Glutamatergic neuron (in vitro differentiated cells): ENCODE measurements at regions not wholly inside any gene's neighbourhood (a gene's known extent, or its start where the extent isn't known, plus 50 kb on each side); places are given as distances from the start of the nearest gene placed in this dataset.

Experiments
- DNase-seq: peaks from one replicate; pipeline ENCODE4 v3.0.0; 2022
- H3K27ac Mint-ChIP-seq: one replicate; pipeline ENCODE4 v1.8.0; 2020; ENCODE audit warnings: mild to moderate bottlenecking, mixed read lengths, inconsistent platforms; ENCODE audit not compliant: unreplicated experiment
- H3K27me3 Mint-ChIP-seq: one replicate; pipeline ENCODE4 v1.8.0; 2020; ENCODE audit warnings: mild to moderate bottlenecking, moderate library complexity, mixed read lengths, inconsistent platforms; ENCODE audit not compliant: unreplicated experiment
- H3K36me3 Mint-ChIP-seq: one replicate; pipeline ENCODE4 v1.8.0; 2020; ENCODE audit warnings: mild to moderate bottlenecking, mixed read lengths, inconsistent platforms; ENCODE audit not compliant: unreplicated experiment
- H3K4me1 Mint-ChIP-seq: one replicate; pipeline ENCODE4 v1.8.0; 2020; ENCODE audit warnings: mild to moderate bottlenecking, low read depth, mixed read lengths, inconsistent platforms; ENCODE audit not compliant: unreplicated experiment
- H3K4me3 Mint-ChIP-seq: one replicate; pipeline ENCODE4 v1.8.0; 2020; ENCODE audit warnings: mild to moderate bottlenecking, mixed read lengths, inconsistent platforms; ENCODE audit not compliant: unreplicated experiment
- H3K9me3 Mint-ChIP-seq: one replicate; pipeline ENCODE4 v1.8.0; 2020; ENCODE audit warnings: mild to moderate bottlenecking, moderate library complexity, mixed read lengths, inconsistent platforms; ENCODE audit not compliant: unreplicated experiment
- TF ChIP-seq, protein P1 (sequence below): fragments of 200-600 bp; sonication (generic); IDR thresholded peaks from one replicate; pipeline ENCODE4 v1.5.0; 2021; ENCODE audit not compliant: partially characterized antibody, unreplicated experiment

DNA sequence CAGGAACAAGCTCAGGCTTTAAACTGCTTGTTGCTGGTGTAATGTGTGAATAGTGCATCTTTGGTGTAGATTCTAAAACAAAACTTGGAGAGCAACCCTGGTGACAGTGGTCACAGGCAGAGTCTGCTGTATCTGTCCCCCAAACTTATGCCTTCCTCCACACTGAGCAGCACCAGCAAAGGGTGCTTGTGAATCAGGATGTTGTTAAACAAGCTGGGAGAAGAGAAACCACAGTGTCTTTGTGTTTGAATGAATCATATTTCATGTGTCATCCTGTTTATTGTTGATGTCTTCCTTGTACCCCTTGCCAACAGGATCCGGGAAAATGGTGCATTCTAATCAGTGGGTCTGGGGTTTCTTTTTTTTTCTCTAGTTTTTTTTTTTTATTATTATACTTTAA lies 91.9 kb upstream of the COG2 start:
- H3K27me3 Mint-ChIP-seq: no peaks in the 10 kb centered on the region

DNA sequence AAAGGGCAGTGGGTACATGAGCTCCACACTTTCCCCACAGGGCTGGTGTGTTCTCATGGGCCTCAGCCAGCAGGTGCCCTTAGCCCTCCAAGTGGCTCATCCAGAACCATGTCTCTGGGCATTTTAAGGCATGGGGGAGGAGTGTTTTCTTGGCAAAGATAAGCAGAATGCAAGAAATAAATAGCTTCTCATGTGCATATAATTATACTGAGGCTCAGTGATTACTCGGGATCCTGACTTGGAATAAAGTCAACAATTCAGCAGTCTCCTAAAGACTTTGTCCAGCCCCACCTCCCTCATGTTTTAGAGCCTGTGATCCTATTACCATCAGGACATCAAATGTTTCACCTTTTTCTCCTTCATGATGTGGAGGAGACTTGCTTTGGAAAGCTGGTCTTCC lies 92.7 kb upstream of the COG2 start:
- DNase-seq: no peak
- Mint-ChIP-seq H3K27ac (no peak overlapping the region), H3K4me3 (no peak overlapping the region), H3K9me3 (no peaks in the 10 kb centered on the region), H3K36me3 (no peaks in the 10 kb centered on the region), H3K27me3 (no peaks in the 10 kb centered on the region), H3K4me1 (no peaks in the 10 kb centered on the region)
- TF ChIP-seq, protein P1, sequence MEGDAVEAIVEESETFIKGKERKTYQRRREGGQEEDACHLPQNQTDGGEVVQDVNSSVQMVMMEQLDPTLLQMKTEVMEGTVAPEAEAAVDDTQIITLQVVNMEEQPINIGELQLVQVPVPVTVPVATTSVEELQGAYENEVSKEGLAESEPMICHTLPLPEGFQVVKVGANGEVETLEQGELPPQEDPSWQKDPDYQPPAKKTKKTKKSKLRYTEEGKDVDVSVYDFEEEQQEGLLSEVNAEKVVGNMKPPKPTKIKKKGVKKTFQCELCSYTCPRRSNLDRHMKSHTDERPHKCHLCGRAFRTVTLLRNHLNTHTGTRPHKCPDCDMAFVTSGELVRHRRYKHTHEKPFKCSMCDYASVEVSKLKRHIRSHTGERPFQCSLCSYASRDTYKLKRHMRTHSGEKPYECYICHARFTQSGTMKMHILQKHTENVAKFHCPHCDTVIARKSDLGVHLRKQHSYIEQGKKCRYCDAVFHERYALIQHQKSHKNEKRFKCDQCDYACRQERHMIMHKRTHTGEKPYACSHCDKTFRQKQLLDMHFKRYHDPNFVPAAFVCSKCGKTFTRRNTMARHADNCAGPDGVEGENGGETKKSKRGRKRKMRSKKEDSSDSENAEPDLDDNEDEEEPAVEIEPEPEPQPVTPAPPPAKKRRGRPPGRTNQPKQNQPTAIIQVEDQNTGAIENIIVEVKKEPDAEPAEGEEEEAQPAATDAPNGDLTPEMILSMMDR: no peak

More for the DNA sequence above, 91.9 kb upstream of the COG2 start:
- TF ChIP-seq, protein P1: no peak
- Mint-ChIP-seq H3K4me1 (no peaks in the 10 kb centered on the region), H3K9me3 (no peaks in the 10 kb centered on the region), H3K27ac (no peak overlapping the region), H3K36me3 (no peaks in the 10 kb centered on the region), H3K4me3 (no peak overlapping the region)
- no peak for DNase-seq

DNA sequence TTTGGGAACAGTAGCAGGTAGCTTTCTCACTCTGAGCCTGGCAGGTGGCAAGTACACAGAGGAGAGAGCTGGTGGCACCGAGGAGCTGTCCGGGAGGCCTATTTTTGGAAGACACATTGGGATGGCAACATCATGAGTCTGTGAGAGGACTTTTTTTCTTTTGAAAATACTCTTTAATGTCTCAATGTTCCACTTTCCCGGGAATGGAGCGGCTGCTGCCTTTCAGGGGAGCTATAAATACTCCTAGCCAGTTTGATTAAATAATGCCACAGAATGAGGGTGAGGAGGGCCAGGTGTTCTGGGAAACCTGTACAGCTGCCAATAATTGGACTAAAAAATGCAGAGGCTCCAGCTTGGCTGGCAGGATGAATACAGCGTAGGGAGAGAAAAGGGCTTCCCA lies 93.3 kb upstream of the COG2 start:
- Mint-ChIP-seq H3K36me3 (no peaks in the 10 kb centered on the region), H3K27me3 (no peaks in the 10 kb centered on the region), H3K9me3 (no peaks in the 10 kb centered on the region), H3K4me1 (no peaks in the 10 kb centered on the region), H3K4me3 (no peak overlapping the region), H3K27ac (no peak overlapping the region)
- TF ChIP-seq, protein P1: no peak
- DNase-seq: no peak

DNA sequence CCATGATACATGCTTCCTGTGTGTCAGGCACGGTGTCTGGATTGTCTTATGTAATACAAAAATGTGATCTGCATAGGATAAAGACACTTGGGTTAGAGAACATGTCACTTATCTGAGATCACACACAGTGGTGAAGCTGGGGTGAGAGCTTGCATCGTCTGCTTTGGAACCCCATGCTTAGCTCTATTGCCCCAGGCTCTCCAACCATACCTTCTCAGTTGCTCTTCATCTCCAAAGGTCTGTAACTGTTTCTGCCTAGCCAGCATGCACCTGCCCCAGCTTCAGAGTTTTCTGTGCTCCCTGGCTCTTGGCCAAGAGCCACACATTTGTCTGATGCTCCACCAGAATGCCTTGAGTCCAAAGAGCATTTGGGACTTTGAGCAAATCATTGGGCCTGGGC lies 93.9 kb upstream of the COG2 start:
- H3K27ac Mint-ChIP-seq: no peak overlapping the region
- no peak for DNase-seq
- peaks cover 2% of the 10 kb centered on the region for H3K9me3 Mint-ChIP-seq
- H3K4me3 Mint-ChIP-seq: no peak overlapping the region
- peaks cover 3% of the 10 kb centered on the region for H3K27me3 Mint-ChIP-seq
- H3K36me3 Mint-ChIP-seq: no peaks in the 10 kb centered on the region
- TF ChIP-seq, protein P1: no peak
- no peaks in the 10 kb centered on the region for H3K4me1 Mint-ChIP-seq

DNA sequence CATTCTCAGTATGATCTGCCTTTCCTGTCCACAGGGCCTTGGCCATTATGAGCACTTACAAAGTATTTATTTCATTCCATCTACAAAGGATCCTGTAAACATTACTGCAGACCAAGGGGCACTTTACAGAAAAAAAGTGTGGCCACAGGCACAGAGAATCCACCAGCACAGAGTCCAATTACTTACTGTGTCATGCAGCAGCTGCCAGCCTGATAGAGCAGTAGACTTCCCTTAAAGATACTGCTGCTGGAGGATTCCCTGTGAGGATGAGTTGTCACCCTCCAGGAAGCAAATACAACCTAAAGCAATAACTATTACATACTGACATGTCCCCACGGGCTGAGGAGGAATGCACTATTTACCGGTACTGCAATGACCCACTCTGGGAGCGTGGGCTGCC lies 97.1 kb upstream of the COG2 start:
- Mint-ChIP-seq H3K36me3 (no peaks in the 10 kb centered on the region), H3K4me1 (no peaks in the 10 kb centered on the region), H3K27me3 (peaks cover 3% of the 10 kb centered on the region), H3K4me3 (no peak overlapping the region), H3K27ac (no peak overlapping the region), H3K9me3 (peaks cover 2% of the 10 kb centered on the region)
- TF ChIP-seq, protein P1: no peak
- DNase-seq: no peak
